GM12891 (cell line): ENCODE measurements at regions not wholly inside any gene's neighbourhood (a gene's known extent, or its start where the extent isn't known, plus 50 kb on each side); places are given as distances from the start of the nearest gene placed in this dataset.

ENCODE experiments used
- POLR2A ChIP-seq: IDR thresholded peaks from 2 replicates; pipeline ENCODE4 v1.6.1; 2011; ENCODE audit warnings: low read depth, low read length, control low read depth
- SPI1 ChIP-seq: IDR thresholded peaks from 2 replicates; pipeline ENCODE4 v1.6.1; 2011; ENCODE audit warnings: low read depth, low read length, control low read depth
- TAF1 ChIP-seq: IDR thresholded peaks from 2 replicates; pipeline ENCODE4 v1.6.1; 2011; ENCODE audit warnings: low read depth, low read length, control low read depth

DNA sequence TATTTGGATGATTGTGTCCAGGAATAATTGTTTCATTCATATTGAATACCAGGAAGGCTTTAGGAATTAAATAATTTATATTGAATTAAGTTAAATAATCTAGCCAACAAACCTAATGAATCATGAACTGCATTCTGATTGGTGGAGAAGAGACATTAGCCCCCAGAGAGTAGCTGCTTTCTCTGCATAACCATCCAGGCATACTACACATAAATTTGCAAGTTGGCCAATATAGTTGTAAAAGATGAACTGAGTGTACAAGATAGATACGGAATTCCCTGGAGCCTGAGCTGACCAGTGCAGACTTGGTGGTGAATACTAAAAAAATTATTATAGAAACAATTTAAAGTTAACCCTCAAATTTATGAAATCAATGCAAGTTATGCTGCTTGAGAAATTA is 311.8 kb upstream of the KIF2A start:
- TF ChIP-seq TAF1 (no peak), POLR2A (no peak), SPI1 (no peak)
